OCI-LY1 (cell line): ENCODE measurements at regions not wholly inside any gene's neighbourhood (a gene's known extent, or its start where the extent isn't known, plus 50 kb on each side); places are given as distances from the start of the nearest gene placed in this dataset.
"Not testable (repeated sequence)": the region's sequence is repeated elsewhere in the genome, so short reads cannot be mapped to it uniquely, and the experiment has no call there.

Experiments
- CTCF ChIP-seq: fragments of 200-600 bp; sonication (generic), shearing (Covaris generic); IDR thresholded peaks from 2 replicates; pipeline ENCODE4 v1.5.1; 2017; ENCODE audit warnings: mild to moderate bottlenecking, antibody characterized with exemption, low read length, moderate library complexity, mixed read lengths
- EZH2 ChIP-seq: fragments of 200-600 bp; sonication (generic), shearing (Covaris generic); IDR thresholded peaks from 2 replicates; pipeline ENCODE4 v1.8.0; 2017; ENCODE audit warnings: borderline replicate concordance, mixed run types, mild to moderate bottlenecking, antibody characterized with exemption, low read length, moderate library complexity, mixed read lengths

- not testable (repeated sequence) for TF ChIP-seq CTCF, EZH2
These were observed 88.9 kb upstream of the KIF2A start for GRCh38 chr5:62217095-62217494.
